ENCODE measurements at regions not wholly inside any gene's neighbourhood (a gene's known extent, or its start where the extent isn't known, plus 50 kb on each side); places are given as distances from the start of the nearest gene placed in this dataset.

- no peak for TF ChIP-seq TAF1 (IDR thresholded peaks at IDR 0.05; ENCODE audit: borderline replicate concordance, insufficient read depth, low read length)
- TF ChIP-seq FOXP2 (optimal IDR thresholded peaks at IDR 0.05; ENCODE audit: borderline replicate concordance, extremely low read depth, extremely low read length, insufficient read depth): no peak
Measured at GRCh38 chr5:22998774-22999173, 145.6 kb upstream of the CDH12 start.

- TF ChIP-seq SIN3A (IDR thresholded peaks at IDR 0.05; ENCODE audit: borderline replicate concordance, insufficient read depth, low read length) (no peak), POLR2AphosphoS5 (IDR thresholded peaks at IDR 0.05; ENCODE audit: low read depth, low read length) (no peak), REST (IDR thresholded peaks at IDR 0.05; ENCODE audit: insufficient read depth in 1 of 2, low read depth in 2 of 2, low read length in 2 of 2) (no peak), FOXP2 (optimal IDR thresholded peaks at IDR 0.05; ENCODE audit: borderline replicate concordance, extremely low read depth, extremely low read length, insufficient read depth) (no peak), TAF1 (IDR thresholded peaks at IDR 0.05; ENCODE audit: borderline replicate concordance, insufficient read depth, low read length) (no peak)
Measured at GRCh38 chr5:22998362-22998761, 145.2 kb upstream of the CDH12 start.

- TF ChIP-seq REST (IDR thresholded peaks at IDR 0.05; ENCODE audit: insufficient read depth in 1 of 2, low read depth in 2 of 2, low read length in 2 of 2) (no peak), TAF1 (IDR thresholded peaks at IDR 0.05; ENCODE audit: borderline replicate concordance, insufficient read depth, low read length) (no peak), POLR2AphosphoS5 (IDR thresholded peaks at IDR 0.05; ENCODE audit: low read depth, low read length) (no peak)
Measured at GRCh38 chr5:22988937-22989336, 135.8 kb upstream of the CDH12 start.

GRCh38 chr5:22986281-22986680 is 133.1 kb upstream of the CDH12 start:
- TF ChIP-seq TAF1 (IDR thresholded peaks at IDR 0.05; ENCODE audit: borderline replicate concordance, insufficient read depth, low read length) (no peak), REST (IDR thresholded peaks at IDR 0.05; ENCODE audit: insufficient read depth in 1 of 2, low read depth in 2 of 2, low read length in 2 of 2) (no peak), SIN3A (IDR thresholded peaks at IDR 0.05; ENCODE audit: borderline replicate concordance, insufficient read depth, low read length) (no peak), FOXP2 (optimal IDR thresholded peaks at IDR 0.05; ENCODE audit: borderline replicate concordance, extremely low read depth, extremely low read length, insufficient read depth) (no peak), POLR2AphosphoS5 (IDR thresholded peaks at IDR 0.05; ENCODE audit: low read depth, low read length) (no peak)

GRCh38 chr5:22985446-22985845 is 132.3 kb upstream of the CDH12 start:
- no peak for TF ChIP-seq TAF1 (IDR thresholded peaks at IDR 0.05; ENCODE audit: borderline replicate concordance, insufficient read depth, low read length)
- no peak for TF ChIP-seq POLR2AphosphoS5 (IDR thresholded peaks at IDR 0.05; ENCODE audit: low read depth, low read length)
- TF ChIP-seq SIN3A (IDR thresholded peaks at IDR 0.05; ENCODE audit: borderline replicate concordance, insufficient read depth, low read length): no peak
- TF ChIP-seq FOXP2 (optimal IDR thresholded peaks at IDR 0.05; ENCODE audit: borderline replicate concordance, extremely low read depth, extremely low read length, insufficient read depth): no peak
- no peak for TF ChIP-seq REST (IDR thresholded peaks at IDR 0.05; ENCODE audit: insufficient read depth in 1 of 2, low read depth in 2 of 2, low read length in 2 of 2)

All from PFSK-1 (cell line).